OCI-LY7 (cell line): ENCODE measurements at regions not wholly inside any gene's neighbourhood (a gene's known extent, or its start where the extent isn't known, plus 50 kb on each side); places are given as distances from the start of the nearest gene placed in this dataset.

Experiments used
- BruUV-seq: library from RNA; stranded (reverse); fragments of 400-500 nt; replicated peaks from 2 replicates; lab custom pipeline; 2021; lab: Mats Ljungman, UMichigan
- CTCF ChIA-PET: fragments of 300-600 bp; sonication (Branson Sonifier 250); formaldehyde crosslinking; loops from one replicate; lab custom pipeline; 2022; ENCODE audit warnings: antibody characterized with exemption; ENCODE audit not compliant: unreplicated experiment; lab: Charles Lee
- POLR2A ChIA-PET: fragments of 300-600 bp; sonication (Branson Sonifier 250); formaldehyde crosslinking; loops from one replicate; lab custom pipeline; 2022; ENCODE audit warnings: antibody characterized with exemption; lab: Charles Lee
- DNase-seq: peaks from one replicate; pipeline ENCODE4 v3.0.0-alpha.2; 2015; ENCODE audit warnings: low spot score
- H2AFZ ChIP-seq: fragments of 200-600 bp; sonication (generic), shearing (Covaris generic); 2 replicates; pipeline ENCODE4 v1.6.1; 2014; ENCODE audit warnings: mild to moderate bottlenecking, antibody characterized with exemption, low read length, moderate library complexity
- H3K27ac ChIP-seq: fragments of 200-600 bp; sonication (generic); 2 replicates; pipeline ENCODE4 v1.5.1; 2014; ENCODE audit warnings: mixed run types, low read depth, mild to moderate bottlenecking, moderate library complexity, low read length, inconsistent platforms; ENCODE audit not compliant: poor library complexity, severe bottlenecking
- H3K36me3 ChIP-seq: fragments of 200-600 bp; sonication (generic); 2 replicates; pipeline ENCODE4 v1.6.1; 2014; ENCODE audit warnings: mild to moderate bottlenecking, antibody characterized with exemption, low read length, moderate library complexity, mixed read lengths; ENCODE audit not compliant: insufficient read depth
- H3K4me1 ChIP-seq: fragments of 200-600 bp; sonication (generic); 2 replicates; pipeline ENCODE4 v1.5.1; 2014; ENCODE audit warnings: mild to moderate bottlenecking, low read length; ENCODE audit not compliant: insufficient read depth, poor library complexity, severe bottlenecking
- H3K4me2 ChIP-seq: fragments of 200-600 bp; sonication (generic); 2 replicates; pipeline ENCODE4 v1.6.1; 2014; ENCODE audit warnings: mild to moderate bottlenecking, low read length
- H3K4me3 ChIP-seq: fragments of 200-600 bp; sonication (generic); 2 replicates; pipeline ENCODE4 v1.5.1; 2014; ENCODE audit warnings: mild to moderate bottlenecking, low read depth, low read length; ENCODE audit not compliant: poor library complexity, severe bottlenecking
- H3K79me2 ChIP-seq: fragments of 200-600 bp; sonication (generic); 2 replicates; pipeline ENCODE4 v1.6.1; 2016; ENCODE audit warnings: low read depth, mild to moderate bottlenecking, low read length, moderate library complexity, mixed read lengths; ENCODE audit not compliant: insufficient read depth
- H3K9me2 ChIP-seq: fragments of 200-600 bp; sonication (generic); 2 replicates; pipeline ENCODE4 v1.6.1; 2016; ENCODE audit warnings: mild to moderate bottlenecking, low read length, mixed read lengths; ENCODE audit not compliant: insufficient read depth
- H3K9me3 ChIP-seq: fragments of 200-600 bp; sonication (generic); 2 replicates; pipeline ENCODE4 v1.6.1; 2014; ENCODE audit warnings: mild to moderate bottlenecking, mixed run types, low read length, mixed read lengths
- H4K20me1 ChIP-seq: fragments of 200-600 bp; sonication (generic); 2 replicates; pipeline ENCODE4 v1.6.1; 2014; ENCODE audit warnings: mild to moderate bottlenecking, antibody characterized with exemption, low read length, moderate library complexity, mixed read lengths; ENCODE audit not compliant: insufficient read depth
- CTCF ChIP-seq: fragments of 200-600 bp; sonication (generic); conservative IDR thresholded peaks from 2 replicates; pipeline ENCODE4 v1.5.1; 2014; ENCODE audit warnings: mild to moderate bottlenecking, antibody characterized with exemption, low read length, moderate library complexity, mixed read lengths
- EZH2phosphoT487 ChIP-seq: fragments of 200-600 bp; sonication (generic); IDR thresholded peaks from 2 replicates; pipeline ENCODE4 v1.6.1; 2018; ENCODE audit warnings: low read depth, borderline replicate concordance, mild to moderate bottlenecking, mixed run types, antibody characterized with exemption, low read length, moderate library complexity, mixed read lengths
- intact Hi-C: fragments of 100-400 bp; cut with micrococcal nuclease; formaldehyde crosslinking; loops from one replicate; pipeline ENCODE4 v1.10.0; 2022; ENCODE audit not compliant: unreplicated experiment

- H4K20me1 ChIP-seq = no peaks in the 10 kb centered on the region
- DNase-seq = no peak
- H3K36me3 ChIP-seq = no peaks in the 10 kb centered on the region
- intact Hi-C loops = no loop called here
- H3K4me1 ChIP-seq = no peaks in the 10 kb centered on the region
- POLR2A ChIA-PET = no interaction called here
- no peak overlapping the region for H3K4me3 ChIP-seq
- BruUV-seq = no TSS peak
- no peak for TF ChIP-seq CTCF
- no peak for TF ChIP-seq EZH2phosphoT487
- H3K27ac ChIP-seq = no peak overlapping the region
- no peak overlapping the region for H3K4me2 ChIP-seq
- CTCF ChIA-PET = no interaction called here
- no peaks in the 10 kb centered on the region for H3K9me3 ChIP-seq
- no peaks in the 10 kb centered on the region for H3K79me2 ChIP-seq
- H2AFZ ChIP-seq = no peak overlapping the region
- H3K9me2 ChIP-seq = no peaks in the 10 kb centered on the region
These were observed 995.0 kb downstream of the SH3BGRL start for GRCh38 chrX:82196866-82197265.

GRCh38 chrX:82208975-82209374 lies 1007.1 kb downstream of the SH3BGRL start:
- Histone ChIP-seq H3K4me3 (no peak overlapping the region), H3K4me2 (no peak overlapping the region), H3K9me2 (no peaks in the 10 kb centered on the region), H3K27ac (no peak overlapping the region), H2AFZ (no peak overlapping the region), H3K4me1 (no peaks in the 10 kb centered on the region), H3K36me3 (no peaks in the 10 kb centered on the region), H4K20me1 (no peaks in the 10 kb centered on the region), H3K79me2 (no peaks in the 10 kb centered on the region), H3K9me3 (no peaks in the 10 kb centered on the region)
- intact Hi-C loops = no loop called here
- POLR2A ChIA-PET = no interaction called here
- no TSS peak for BruUV-seq
- no peak for DNase-seq
- no peak for TF ChIP-seq CTCF
- no peak for TF ChIP-seq EZH2phosphoT487
- CTCF ChIA-PET = no interaction called here

- BruUV-seq = no TSS peak
- POLR2A ChIA-PET = no interaction called here
- intact Hi-C loops = no loop called here
These were observed 1016.5 kb downstream of the SH3BGRL start for GRCh38 chrX:82218361-82218760.

More at GRCh38 chrX:82218361-82218760, 1016.5 kb downstream of the SH3BGRL start:
- Histone ChIP-seq H3K36me3 (no peaks in the 10 kb centered on the region), H3K9me2 (no peaks in the 10 kb centered on the region), H4K20me1 (no peaks in the 10 kb centered on the region), H3K4me3 (no peak overlapping the region), H3K4me2 (no peak overlapping the region), H3K79me2 (no peaks in the 10 kb centered on the region), H3K4me1 (no peaks in the 10 kb centered on the region), H2AFZ (no peak overlapping the region; the same call in 1 of the 2 replicates), H3K9me3 (no peaks in the 10 kb centered on the region), H3K27ac (no peak overlapping the region)
- CTCF ChIA-PET = no interaction called here
- peak; percentile 72 for TF ChIP-seq CTCF
- TF ChIP-seq EZH2phosphoT487 = no peak
- DNase-seq = peak; percentile 48
